Esophagus mucosa (tissue), 1 donor: ENCODE measurements at regions not wholly inside any gene's neighbourhood (a gene's known extent, or its start where the extent isn't known, plus 50 kb on each side); places are given as distances from the start of the nearest gene placed in this dataset.

Experiments
- ATAC-seq: fragments of 200-7000 bp; cut with Tn5 transposase; one replicate; pipeline ENCODE4 v1.9.1; 2020
- donor health status: DM: yes; HTN: yes; CAD: no.

- no peak for ATAC-seq
Measured at GRCh38 chr17:12296209-12296625, 275.5 kb downstream of the MAP2K4 start.

GRCh38 chr17:12301551-12301950 is 280.9 kb downstream of the MAP2K4 start:
- ATAC-seq, result no peak

- ATAC-seq, result no peak
Measured at GRCh38 chr17:12302711-12303110, 282.0 kb downstream of the MAP2K4 start.

DNA sequence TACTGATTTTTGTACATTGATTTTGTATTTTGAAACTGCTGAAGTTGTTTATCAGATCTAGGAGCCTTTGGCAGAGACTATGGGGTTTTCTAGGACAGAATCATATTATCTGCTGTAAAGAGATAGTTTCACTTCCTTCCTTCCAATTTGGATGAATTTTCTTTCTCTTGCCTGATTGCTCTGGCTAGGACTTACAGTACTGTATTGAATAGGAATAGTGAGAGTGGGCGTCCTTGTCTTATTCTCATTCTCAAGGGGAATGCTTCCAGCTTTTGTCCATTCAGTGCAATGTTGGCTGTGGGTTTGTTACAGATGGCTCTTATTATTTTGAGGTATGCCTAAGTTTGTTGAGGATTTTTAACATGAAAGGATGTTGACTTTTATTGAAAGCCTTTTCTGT is 290.1 kb downstream of the MAP2K4 start:
- no peak for ATAC-seq

GRCh38 chr17:12312692-12313091 is 292.0 kb downstream of the MAP2K4 start:
- ATAC-seq, result no peak

DNA sequence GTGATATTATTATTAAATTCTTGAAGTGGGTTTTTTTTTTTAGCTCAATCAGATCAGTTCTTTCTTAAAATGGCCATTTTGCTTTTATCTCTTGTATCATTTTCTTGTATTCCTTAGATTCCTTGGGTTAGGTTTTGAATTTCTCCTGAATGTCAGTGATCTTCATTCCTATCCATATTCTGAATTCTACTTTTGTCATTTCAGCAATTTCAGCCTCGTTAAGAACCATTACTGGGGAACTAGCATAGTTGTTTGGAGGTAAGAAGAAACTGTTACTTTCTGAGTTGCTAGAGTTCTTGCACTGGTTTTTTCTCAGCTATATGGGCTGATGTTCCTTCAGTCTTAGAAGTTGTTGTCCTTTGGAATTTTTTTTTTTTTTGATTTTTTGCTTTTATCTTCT is 293.1 kb downstream of the MAP2K4 start:
- no peak for ATAC-seq

DNA sequence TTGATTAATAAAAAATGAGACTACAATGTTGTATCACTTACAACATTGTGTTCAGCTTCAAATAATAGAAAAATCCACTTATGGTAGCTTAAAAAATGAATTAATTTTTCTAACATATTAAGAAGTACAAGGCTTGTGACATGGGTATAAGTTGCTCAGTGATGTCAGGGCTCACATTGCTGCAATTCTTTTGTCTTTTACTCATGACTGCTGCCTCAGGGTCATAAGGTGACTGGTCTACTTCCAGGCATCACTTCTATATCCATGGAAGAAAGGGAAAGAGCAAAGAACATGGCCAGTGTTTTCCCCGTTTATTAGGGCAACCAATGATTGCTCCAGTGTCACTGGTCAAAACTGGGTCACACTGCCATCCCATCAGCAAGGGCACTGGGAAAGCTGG is 295.3 kb downstream of the MAP2K4 start:
- ATAC-seq, result no peak

DNA sequence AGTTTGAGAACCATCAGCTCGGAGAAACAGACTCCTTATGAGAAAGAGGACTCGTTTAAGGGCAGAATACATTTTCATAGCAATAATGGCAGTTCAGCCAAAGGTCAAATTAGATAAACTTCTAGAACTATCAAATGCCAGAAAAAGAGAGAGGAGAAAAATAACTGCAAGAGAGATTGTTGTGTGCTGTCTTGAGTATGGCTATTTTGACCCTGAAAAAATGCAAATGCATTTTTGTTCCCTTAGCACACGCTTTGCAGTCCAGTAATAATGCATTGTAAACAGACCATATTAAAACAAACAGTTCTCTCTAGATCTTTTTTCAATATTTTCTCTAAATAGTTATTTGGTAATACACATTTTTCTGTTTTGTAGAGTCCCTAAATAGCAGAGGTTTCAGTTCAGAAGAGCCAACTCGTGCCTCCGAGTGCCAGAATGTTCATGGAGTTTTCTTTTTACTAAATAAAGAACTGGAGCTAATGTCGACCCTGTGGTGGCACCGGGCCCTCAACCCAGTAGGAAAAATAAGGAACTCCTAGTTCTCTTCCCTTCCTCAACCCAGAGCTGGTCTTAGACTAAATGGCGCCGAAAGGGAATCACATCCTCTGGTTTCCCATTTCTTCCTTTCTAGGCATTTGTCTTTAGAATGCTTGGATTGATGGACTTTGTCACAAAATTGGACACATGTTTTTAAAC is 298.0 kb downstream of the MAP2K4 start:
- ATAC-seq, result no peak

DNA sequence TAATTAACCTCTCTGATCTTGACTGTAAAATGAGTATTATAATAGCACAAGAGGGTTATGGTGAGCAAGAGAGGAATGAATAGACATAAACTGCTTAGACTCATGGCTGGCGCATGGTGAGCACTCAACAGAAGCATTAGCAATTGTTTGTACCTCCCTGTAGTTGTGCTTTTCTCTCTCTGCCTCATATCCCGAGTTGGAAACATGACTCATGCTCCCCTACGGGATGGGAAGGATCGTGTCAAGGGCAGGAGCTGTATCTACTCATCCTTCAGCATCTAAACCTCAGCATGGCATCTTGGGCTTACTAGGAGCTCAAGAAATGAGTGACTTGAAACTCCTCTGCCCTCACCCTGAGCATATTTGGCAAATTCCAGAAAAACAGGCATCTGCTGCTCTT is 299.6 kb downstream of the MAP2K4 start:
- no peak for ATAC-seq

DNA sequence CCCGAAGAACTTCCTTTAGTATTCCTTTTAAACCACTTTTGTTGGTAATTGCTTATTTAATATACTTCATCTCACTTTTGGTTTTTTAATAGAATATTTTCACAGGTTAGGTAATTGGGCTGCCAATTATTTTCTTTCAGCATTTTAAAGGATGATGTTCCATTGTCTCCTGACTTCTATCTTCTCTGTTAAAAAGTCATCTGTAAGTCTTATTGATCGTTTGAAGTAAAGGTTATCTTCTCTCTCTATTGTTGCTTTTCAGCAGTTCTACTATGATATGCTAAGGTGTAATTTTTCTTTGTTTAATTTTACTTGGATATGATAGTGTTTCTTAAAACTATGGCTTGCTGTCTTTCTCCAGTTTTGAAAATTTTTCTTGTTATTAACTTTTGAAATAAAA is 307.5 kb downstream of the MAP2K4 start:
- no peak for ATAC-seq

DNA sequence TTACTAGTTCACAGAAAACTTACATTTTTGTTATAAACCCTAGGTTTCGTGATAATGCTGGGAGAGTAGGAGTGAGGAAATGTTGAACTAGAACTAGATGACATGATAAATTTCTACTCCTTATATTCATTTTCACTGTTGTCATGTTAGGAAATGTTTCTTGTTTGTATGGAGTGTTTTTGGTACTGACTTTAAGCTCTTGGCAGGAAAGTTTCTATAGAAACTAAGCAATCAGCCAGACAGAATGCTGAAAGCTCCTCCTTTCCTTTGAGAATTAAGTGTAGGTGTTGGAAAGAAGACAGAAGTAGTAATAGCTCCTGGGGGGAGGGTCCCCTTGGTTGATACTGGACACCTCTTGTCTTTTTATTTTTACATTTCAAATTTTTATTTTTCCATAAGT is 309.8 kb downstream of the MAP2K4 start:
- no peak for ATAC-seq

DNA sequence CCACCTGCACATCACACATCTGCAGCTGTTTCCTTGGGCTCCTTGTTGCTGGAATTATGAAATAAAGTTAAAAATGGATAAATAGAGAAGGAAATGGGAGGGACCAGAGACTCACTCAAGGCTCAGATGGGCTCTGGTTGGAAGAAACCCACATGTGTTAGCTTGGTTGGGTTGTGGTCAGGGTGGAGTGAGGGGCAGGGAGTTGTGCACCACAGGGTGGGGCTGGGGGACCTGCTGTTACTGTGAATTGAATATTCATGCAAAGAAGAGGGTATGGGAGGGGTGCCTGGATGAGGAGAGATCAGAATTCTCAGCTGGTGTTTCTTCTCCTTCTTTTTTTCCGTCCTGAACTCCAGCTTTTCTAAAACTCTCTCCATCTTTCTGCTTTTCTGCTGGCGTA is 320.7 kb downstream of the MAP2K4 start:
- ATAC-seq, result no peak

GRCh38 chr17:12342161-12342560 is 321.5 kb downstream of the MAP2K4 start:
- ATAC-seq, result no peak

- no peak for ATAC-seq
Measured at GRCh38 chr17:12342609-12343435, 322.1 kb downstream of the MAP2K4 start.

DNA sequence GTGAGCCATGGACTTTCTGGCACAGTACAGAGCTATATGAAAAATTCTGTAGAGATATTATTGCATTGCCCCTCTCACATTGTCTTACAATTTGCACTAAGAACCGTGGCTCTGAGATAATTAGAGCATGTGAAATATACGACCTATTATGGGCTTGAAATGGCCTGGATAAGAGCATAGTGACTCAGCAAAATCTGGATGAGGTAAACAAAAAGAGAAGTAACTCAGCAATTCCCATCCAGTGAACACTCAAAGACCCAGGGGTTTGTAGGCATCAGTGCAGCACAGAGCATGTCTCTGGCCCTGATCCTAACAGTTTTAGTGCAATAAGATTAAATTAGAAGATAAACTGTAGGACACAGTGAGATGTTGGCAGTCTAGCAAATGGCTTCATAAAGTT is 317.2 kb upstream of the MYOCD start:
- ATAC-seq, result no peak

GRCh38 chr17:12349297-12349696 is 316.4 kb upstream of the MYOCD start:
- ATAC-seq, result no peak

GRCh38 chr17:12352127-12352526 is 313.6 kb upstream of the MYOCD start:
- ATAC-seq, result no peak

DNA sequence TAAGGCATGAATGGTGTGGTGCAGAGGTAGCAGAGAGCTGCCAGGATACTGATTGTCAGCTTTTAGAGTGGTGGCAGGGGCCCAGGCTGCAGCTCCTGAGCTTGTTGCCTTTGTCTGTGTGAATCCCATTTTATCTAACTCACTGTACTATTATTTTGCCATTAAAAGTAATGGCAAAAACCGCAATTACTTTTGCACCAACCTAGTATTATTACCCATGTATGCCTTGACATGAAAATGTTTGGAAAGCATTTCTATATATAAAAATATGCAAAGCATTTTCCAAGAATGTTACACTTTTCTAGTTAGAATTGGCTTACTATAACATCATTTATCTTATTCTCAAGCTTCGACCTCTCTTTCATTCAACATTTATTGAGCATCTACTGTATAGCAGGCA is 308.1 kb upstream of the MYOCD start:
- no peak for ATAC-seq

GRCh38 chr17:12358477-12358876 is 307.2 kb upstream of the MYOCD start:
- no peak for ATAC-seq

DNA sequence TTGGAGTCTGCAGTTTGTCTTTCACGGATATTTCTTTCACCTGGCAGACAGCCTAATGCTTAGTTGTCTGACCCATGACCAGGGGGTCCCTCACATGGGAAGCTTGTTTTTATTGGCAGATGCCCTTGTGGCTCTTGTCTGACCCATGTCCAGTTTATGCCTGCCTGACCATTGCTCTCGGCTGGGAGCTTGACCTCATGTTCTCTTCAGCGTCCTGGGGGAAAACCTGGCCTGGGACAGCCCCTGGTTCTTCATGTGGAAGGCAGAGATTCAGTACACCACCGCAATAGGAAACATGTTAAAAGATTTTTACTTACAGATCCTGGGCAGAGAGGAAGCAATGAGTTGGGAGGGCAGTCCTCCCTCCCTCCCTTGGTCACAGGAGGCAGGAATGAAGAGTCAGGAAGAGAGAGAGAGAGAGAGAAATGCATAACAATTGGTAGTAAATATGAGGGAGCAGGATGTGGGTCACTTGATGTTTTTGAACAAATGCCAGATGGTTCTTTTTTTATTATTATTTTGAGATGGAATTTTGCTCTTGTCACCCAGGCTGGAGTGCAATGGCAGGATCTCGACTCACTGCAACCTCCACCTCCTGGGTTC is 302.7 kb upstream of the MYOCD start:
- no peak for ATAC-seq

DNA sequence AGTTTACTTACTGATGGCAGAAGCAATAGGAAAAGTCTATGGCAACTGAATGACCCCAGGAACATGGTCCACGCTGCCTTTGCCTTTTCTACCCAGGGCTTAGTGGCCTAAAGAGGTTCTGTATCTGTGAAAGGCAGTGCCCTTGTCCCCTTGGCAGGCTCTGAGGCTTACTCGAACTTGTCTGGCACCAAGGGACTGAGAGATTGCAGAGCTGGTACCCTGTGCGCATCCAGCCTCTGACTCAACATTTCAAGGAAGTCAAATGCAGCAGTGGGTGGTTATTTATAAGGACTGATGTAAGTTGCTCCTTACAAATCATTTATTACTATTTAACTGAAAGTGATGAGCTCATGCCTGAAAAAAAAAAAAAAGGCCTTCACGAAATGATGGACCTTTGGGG is 299.9 kb upstream of the MYOCD start:
- no peak for ATAC-seq

DNA sequence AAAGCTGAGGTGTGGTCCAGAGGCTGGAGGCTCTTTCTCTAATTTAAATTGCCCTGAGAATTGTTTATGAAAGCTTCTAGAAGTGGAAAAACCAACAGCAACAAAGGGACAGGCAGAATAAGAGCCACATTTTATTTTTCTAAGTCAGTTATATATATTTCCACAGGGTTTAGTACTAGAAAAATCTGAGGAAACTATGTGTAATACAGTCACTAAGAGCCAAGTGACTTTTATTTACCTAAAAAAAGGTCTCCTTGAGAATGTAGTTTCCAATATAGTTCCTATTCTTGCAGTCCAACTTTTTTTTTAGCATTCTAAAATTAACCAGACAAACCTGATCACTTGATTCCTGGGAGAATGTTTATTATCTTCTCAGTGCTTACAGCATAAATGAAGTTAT is 296.6 kb upstream of the MYOCD start:
- ATAC-seq, result no peak

DNA sequence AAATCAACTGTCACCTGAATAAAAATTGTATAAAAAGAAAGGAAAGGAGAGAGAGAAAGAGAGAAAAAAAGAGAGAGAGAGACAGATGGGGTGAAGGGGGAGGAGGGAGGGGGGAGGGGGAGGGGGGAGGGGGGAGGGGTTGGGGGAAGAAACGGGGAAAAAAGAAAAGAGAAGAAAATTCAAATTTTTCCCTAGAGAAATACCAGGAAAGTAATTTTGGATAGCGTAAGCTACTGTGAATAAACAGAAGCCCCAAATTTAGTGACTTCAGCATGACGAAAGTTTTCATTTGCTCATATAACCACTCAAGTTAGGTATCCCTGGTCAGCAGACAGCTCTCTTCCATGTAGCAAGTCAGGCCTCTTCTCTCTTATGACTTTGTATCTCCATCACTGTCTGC is 289.4 kb upstream of the MYOCD start:
- no peak for ATAC-seq

- no peak for ATAC-seq
Measured at GRCh38 chr17:12386225-12386624, 279.5 kb upstream of the MYOCD start.
